B cell (primary cell): ENCODE measurements at regions not wholly inside any gene's neighbourhood (a gene's known extent, or its start where the extent isn't known, plus 50 kb on each side); places are given as distances from the start of the nearest gene placed in this dataset.

Experiments
- EZH2 ChIP-seq: IDR thresholded peaks from 2 replicates; pipeline ENCODE4 v1.6.1; 2012; ENCODE audit warnings: borderline replicate concordance, low read depth, mild to moderate bottlenecking, moderate library complexity, low read length; ENCODE audit not compliant: insufficient read depth, poor library complexity, severe bottlenecking
- TF ChIP-seq, protein P1 (sequence below): fragments of 200-600 bp; IDR thresholded peaks from one replicate; pipeline ENCODE4 v1.8.0; 2022; ENCODE audit warnings: antibody characterized with exemption, mild to moderate bottlenecking

GRCh38 chr22:22103078-22103875, 120.7 kb upstream of the TOP3B start:
- TF ChIP-seq, protein P1, sequence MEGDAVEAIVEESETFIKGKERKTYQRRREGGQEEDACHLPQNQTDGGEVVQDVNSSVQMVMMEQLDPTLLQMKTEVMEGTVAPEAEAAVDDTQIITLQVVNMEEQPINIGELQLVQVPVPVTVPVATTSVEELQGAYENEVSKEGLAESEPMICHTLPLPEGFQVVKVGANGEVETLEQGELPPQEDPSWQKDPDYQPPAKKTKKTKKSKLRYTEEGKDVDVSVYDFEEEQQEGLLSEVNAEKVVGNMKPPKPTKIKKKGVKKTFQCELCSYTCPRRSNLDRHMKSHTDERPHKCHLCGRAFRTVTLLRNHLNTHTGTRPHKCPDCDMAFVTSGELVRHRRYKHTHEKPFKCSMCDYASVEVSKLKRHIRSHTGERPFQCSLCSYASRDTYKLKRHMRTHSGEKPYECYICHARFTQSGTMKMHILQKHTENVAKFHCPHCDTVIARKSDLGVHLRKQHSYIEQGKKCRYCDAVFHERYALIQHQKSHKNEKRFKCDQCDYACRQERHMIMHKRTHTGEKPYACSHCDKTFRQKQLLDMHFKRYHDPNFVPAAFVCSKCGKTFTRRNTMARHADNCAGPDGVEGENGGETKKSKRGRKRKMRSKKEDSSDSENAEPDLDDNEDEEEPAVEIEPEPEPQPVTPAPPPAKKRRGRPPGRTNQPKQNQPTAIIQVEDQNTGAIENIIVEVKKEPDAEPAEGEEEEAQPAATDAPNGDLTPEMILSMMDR, result peak; percentile 15
- TF ChIP-seq EZH2, result no peak
